Loucy (cell line): ENCODE measurements at regions not wholly inside any gene's neighbourhood (a gene's known extent, or its start where the extent isn't known, plus 50 kb on each side); places are given as distances from the start of the nearest gene placed in this dataset.
"Not testable (repeated sequence)": the region's sequence is repeated elsewhere in the genome, so short reads cannot be mapped to it uniquely, and the experiment has no call there.

Experiments
- H2AFZ ChIP-seq: fragments of 200-600 bp; sonication (generic); 2 replicates; pipeline ENCODE4 v1.6.0; 2016; ENCODE audit warnings: antibody characterized with exemption, mild to moderate bottlenecking, low read length, moderate library complexity
- H3F3A ChIP-seq: fragments of 200-600 bp; 2 replicates; pipeline ENCODE4 v1.6.0; 2016; ENCODE audit warnings: antibody characterized with exemption, low read depth, mild to moderate bottlenecking
- H3K27me3 ChIP-seq: fragments of 200-600 bp; sonication (generic); 2 replicates; pipeline ENCODE4 v1.6.1; 2014; ENCODE audit warnings: low read length, mild to moderate bottlenecking; ENCODE audit not compliant: insufficient read depth, poor library complexity, severe bottlenecking
- H3K36me3 ChIP-seq: fragments of 200-600 bp; sonication (generic); 2 replicates; pipeline ENCODE4 v1.6.1; 2016; ENCODE audit warnings: low read length; ENCODE audit not compliant: insufficient read depth
- H3K4me1 ChIP-seq: fragments of 200-600 bp; sonication (generic); 2 replicates; pipeline ENCODE4 v1.5.1; 2014; ENCODE audit warnings: low read length, mild to moderate bottlenecking; ENCODE audit not compliant: insufficient read depth, poor library complexity, severe bottlenecking
- H3K4me2 ChIP-seq: fragments of 200-600 bp; sonication (generic); 2 replicates; pipeline ENCODE4 v1.6.0; 2014; ENCODE audit warnings: antibody characterized with exemption, low read length, low read depth, mild to moderate bottlenecking; ENCODE audit not compliant: poor library complexity, severe bottlenecking
- H3K4me3 ChIP-seq: fragments of 200-600 bp; sonication (generic); 2 replicates; pipeline ENCODE4 v1.5.1; 2014; ENCODE audit warnings: low read length, mild to moderate bottlenecking, mixed read lengths; ENCODE audit not compliant: poor library complexity, severe bottlenecking
- H3K79me2 ChIP-seq: fragments of 200-600 bp; sonication (generic); 2 replicates; pipeline ENCODE4 v1.6.1; 2014; ENCODE audit warnings: low read length; ENCODE audit not compliant: insufficient read depth
- H3K9ac ChIP-seq: fragments of 200-600 bp; sonication (generic); 2 replicates; pipeline ENCODE4 v1.6.0; 2014; ENCODE audit warnings: mild to moderate bottlenecking, low read depth, low read length, moderate library complexity; ENCODE audit not compliant: poor library complexity, severe bottlenecking
- H3K9me2 ChIP-seq: fragments of 200-600 bp; sonication (generic); replicated peaks from 2 replicates; pipeline ENCODE4 v1.6.1; 2016; ENCODE audit warnings: low read depth, low read length, mixed read lengths
- H3K9me3 ChIP-seq: fragments of 200-600 bp; sonication (generic); 2 replicates; pipeline ENCODE4 v1.6.1; 2014; ENCODE audit warnings: mild to moderate bottlenecking, antibody characterized with exemption, low read length, low read depth; ENCODE audit not compliant: insufficient read depth
- H4K20me1 ChIP-seq: fragments of 200-600 bp; sonication (generic); 2 replicates; pipeline ENCODE4 v1.6.0; 2014; ENCODE audit warnings: antibody characterized with exemption, low read length, mild to moderate bottlenecking; ENCODE audit not compliant: insufficient read depth, poor library complexity, severe bottlenecking
- CTCF ChIP-seq: fragments of 200-600 bp; sonication (generic); conservative IDR thresholded peaks from 2 replicates; pipeline ENCODE4 v1.5.1; 2014; ENCODE audit warnings: mild to moderate bottlenecking, antibody characterized with exemption, low read length
- EZH2phosphoT487 ChIP-seq: fragments of 200-600 bp; IDR thresholded peaks from 2 replicates; pipeline ENCODE4 v1.6.1; 2018; ENCODE audit warnings: antibody characterized with exemption, mild to moderate bottlenecking, moderate library complexity, borderline replicate concordance

GRCh38 chr7:39758234-39758970 is 135.0 kb downstream of the RALA start:
- no peak overlapping the region for H3K9ac ChIP-seq
- no peaks in the 10 kb centered on the region for H3K27me3 ChIP-seq
- H3K36me3 ChIP-seq: no peaks in the 10 kb centered on the region
- no peak overlapping the region for H3K4me3 ChIP-seq
- H3K79me2 ChIP-seq: no peaks in the 10 kb centered on the region
- H3F3A ChIP-seq: no peaks in the 10 kb centered on the region
- H3K4me1 ChIP-seq: no peaks in the 10 kb centered on the region
- no peaks in the 10 kb centered on the region for H3K9me2 ChIP-seq
- H2AFZ ChIP-seq: no peak overlapping the region
- TF ChIP-seq EZH2phosphoT487: no peak
- TF ChIP-seq CTCF: no peak
- no peak overlapping the region for H3K4me2 ChIP-seq
- no peaks in the 10 kb centered on the region for H3K9me3 ChIP-seq
- H4K20me1 ChIP-seq: no peaks in the 10 kb centered on the region

GRCh38 chr7:39761449-39761848 is 138.1 kb downstream of the RALA start:
- Histone ChIP-seq H3K9me3 (no peaks in the 10 kb centered on the region), H3K36me3 (no peaks in the 10 kb centered on the region), H3K27me3 (no peaks in the 10 kb centered on the region), H3F3A (no peaks in the 10 kb centered on the region), H3K79me2 (no peaks in the 10 kb centered on the region), H2AFZ (no peak overlapping the region), H3K4me2 (no peak overlapping the region), H3K4me1 (no peaks in the 10 kb centered on the region), H3K9ac (no peak overlapping the region), H4K20me1 (no peaks in the 10 kb centered on the region), H3K9me2 (no peaks in the 10 kb centered on the region), H3K4me3 (no peak overlapping the region)
- TF ChIP-seq CTCF (no peak), EZH2phosphoT487 (no peak)

GRCh38 chr7:39762466-39762865 is 139.1 kb downstream of the RALA start:
- not testable (repeated sequence) for H3K4me1 ChIP-seq, H3K79me2 ChIP-seq, H3K4me3 ChIP-seq, H3K4me2 ChIP-seq, H2AFZ ChIP-seq, H3F3A ChIP-seq, H4K20me1 ChIP-seq, H3K9me2 ChIP-seq, H3K9me3 ChIP-seq, H3K9ac ChIP-seq, H3K27me3 ChIP-seq, H3K36me3 ChIP-seq

- not testable (repeated sequence) for H3K36me3 ChIP-seq, H3K79me2 ChIP-seq
These were observed 139.5 kb downstream of the RALA start for GRCh38 chr7:39762881-39763280.

GRCh38 chr7:39765833-39766232 is 142.5 kb downstream of the RALA start:
- H3K79me2 ChIP-seq: not testable (repeated sequence)

More at GRCh38 chr7:39762881-39763280, 139.5 kb downstream of the RALA start:
- not testable (repeated sequence) for H3K4me1 ChIP-seq, H3K9ac ChIP-seq, H2AFZ ChIP-seq, H3K9me2 ChIP-seq, H3K9me3 ChIP-seq, H3F3A ChIP-seq, H4K20me1 ChIP-seq, H3K4me2 ChIP-seq, H3K27me3 ChIP-seq, H3K4me3 ChIP-seq

GRCh38 chr7:39768439-39768838 is 145.1 kb downstream of the RALA start:
- H3K36me3 ChIP-seq, H2AFZ ChIP-seq, H3K79me2 ChIP-seq, H3F3A ChIP-seq, H3K9me2 ChIP-seq, H3K27me3 ChIP-seq, H3K4me1 ChIP-seq, H3K9ac ChIP-seq, H3K4me3 ChIP-seq, H3K4me2 ChIP-seq, H3K9me3 ChIP-seq, H4K20me1 ChIP-seq: not testable (repeated sequence)

More at GRCh38 chr7:39765833-39766232, 142.5 kb downstream of the RALA start:
- H3F3A ChIP-seq, H3K9ac ChIP-seq, H3K4me1 ChIP-seq, H3K27me3 ChIP-seq, H2AFZ ChIP-seq, H3K9me3 ChIP-seq, H3K9me2 ChIP-seq, H3K4me3 ChIP-seq, H3K36me3 ChIP-seq, H3K4me2 ChIP-seq, H4K20me1 ChIP-seq: not testable (repeated sequence)
